Suprapubic skin (tissue), 4 donors: ENCODE measurements at regions not wholly inside any gene's neighbourhood (a gene's known extent, or its start where the extent isn't known, plus 50 kb on each side); places are given as distances from the start of the nearest gene placed in this dataset.

Experiments
- CTCF ChIP-seq, 2 donors: fragments of 200-600 bp in 1 of 2; fragments of 450-650 bp in 1 of 2; sonication (generic) in 1 of 2; IDR thresholded peaks; one replicate each; pipeline ENCODE4 v1.5.1; 2016 to 2019; ENCODE audit warnings: antibody characterized with exemption in 2 of 2, mild to moderate bottlenecking in 1 of 2, moderate library complexity in 1 of 2
- EP300 ChIP-seq: sonication (generic); formaldehyde crosslinking; IDR thresholded peaks from one replicate; pipeline ENCODE4 v1.6.1; 2017; ENCODE audit warnings: antibody characterized with exemption
- POLR2AphosphoS5 ChIP-seq, 3 donors: sonication (generic); formaldehyde crosslinking; IDR thresholded peaks; one replicate each; pipeline ENCODE4 v1.6.1; 2017; ENCODE audit warnings: antibody characterized with exemption in 3 of 3

- TF ChIP-seq CTCF (IDR thresholded peaks at IDR 0.05) (no peak), POLR2AphosphoS5 (IDR thresholded peaks at IDR 0.05) (no peak), EP300 (no peak)
These were observed 239.3 kb upstream of the SGCD start for GRCh38 chr5:156087577-156088110.
